ENCODE measurements at regions not wholly inside any gene's neighbourhood (a gene's known extent, or its start where the extent isn't known, plus 50 kb on each side); places are given as distances from the start of the nearest gene placed in this dataset.
"Not testable (repeated sequence)": the region's sequence is repeated elsewhere in the genome, so short reads cannot be mapped to it uniquely, and the experiment has no call there.

DNA sequence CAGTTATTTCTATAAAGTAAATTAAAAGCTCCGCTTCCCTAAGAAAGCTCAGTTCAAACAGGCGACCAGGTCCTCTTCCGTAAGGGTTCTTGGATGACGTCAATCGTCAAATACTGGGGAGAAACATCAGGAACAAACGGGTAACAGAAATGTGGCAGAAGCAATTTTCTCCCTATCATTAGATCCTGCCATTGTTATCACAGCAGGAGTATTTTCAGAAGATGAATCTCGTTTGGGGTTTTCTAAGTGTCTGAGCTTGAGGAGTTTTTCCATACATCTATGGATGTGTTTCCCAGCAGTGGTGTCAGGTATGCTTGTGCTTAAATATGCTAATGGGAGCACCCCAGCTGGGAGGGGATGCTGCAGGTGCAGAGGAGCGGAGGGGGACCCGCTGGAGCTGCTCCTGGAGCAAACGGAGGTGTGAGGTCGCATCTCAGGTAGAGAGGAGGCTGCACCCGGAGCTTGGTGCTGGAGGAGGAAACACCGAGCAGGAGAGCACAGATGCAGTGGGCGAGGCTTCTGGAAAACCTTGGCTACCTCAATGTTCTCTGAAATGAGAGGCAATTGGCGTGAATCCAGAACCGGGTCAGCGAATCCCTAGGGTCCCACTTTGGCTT, 795.5 kb downstream of the AACS start:
- H3K4me2 ChIP-seq: no peak overlapping the region
- H3K9me3 Mint-ChIP-seq: peaks cover 27% of the 10 kb centered on the region
- no peaks in the 10 kb centered on the region for H3F3A ChIP-seq (ENCODE audit: low read depth)
- H4K20me1 ChIP-seq (ENCODE audit: low read depth): no peaks in the 10 kb centered on the region
- no peak overlapping the region for H3K4me3 ChIP-seq
- no peak overlapping the region for H3K27ac ChIP-seq
- H3K36me3 Mint-ChIP-seq: peaks cover 3% of the 10 kb centered on the region
- no peaks in the 10 kb centered on the region for H3K36me3 ChIP-seq
- no peak overlapping the region for H2AFZ ChIP-seq (replicated peaks)
- H3K4me1 ChIP-seq: peaks cover 4% of the 10 kb centered on the region
- H3K27me3 ChIP-seq: no peaks in the 10 kb centered on the region
- H3K9me3 ChIP-seq (ENCODE audit: low read depth): no peaks in the 10 kb centered on the region
- peaks cover 13% of the 10 kb centered on the region for H3K4me1 Mint-ChIP-seq
- H3K79me2 ChIP-seq (ENCODE audit: low read depth): no peaks in the 10 kb centered on the region
- H3K27ac Mint-ChIP-seq: no peak overlapping the region
- no peak for DNase-seq (ENCODE audit: low spot score)
- TF ChIP-seq EZH2 (IDR thresholded peaks at IDR 0.05) (no peak), EZH2phosphoT487 (IDR thresholded peaks at IDR 0.05) (no peak)
- TF ChIP-seq, protein P1, sequence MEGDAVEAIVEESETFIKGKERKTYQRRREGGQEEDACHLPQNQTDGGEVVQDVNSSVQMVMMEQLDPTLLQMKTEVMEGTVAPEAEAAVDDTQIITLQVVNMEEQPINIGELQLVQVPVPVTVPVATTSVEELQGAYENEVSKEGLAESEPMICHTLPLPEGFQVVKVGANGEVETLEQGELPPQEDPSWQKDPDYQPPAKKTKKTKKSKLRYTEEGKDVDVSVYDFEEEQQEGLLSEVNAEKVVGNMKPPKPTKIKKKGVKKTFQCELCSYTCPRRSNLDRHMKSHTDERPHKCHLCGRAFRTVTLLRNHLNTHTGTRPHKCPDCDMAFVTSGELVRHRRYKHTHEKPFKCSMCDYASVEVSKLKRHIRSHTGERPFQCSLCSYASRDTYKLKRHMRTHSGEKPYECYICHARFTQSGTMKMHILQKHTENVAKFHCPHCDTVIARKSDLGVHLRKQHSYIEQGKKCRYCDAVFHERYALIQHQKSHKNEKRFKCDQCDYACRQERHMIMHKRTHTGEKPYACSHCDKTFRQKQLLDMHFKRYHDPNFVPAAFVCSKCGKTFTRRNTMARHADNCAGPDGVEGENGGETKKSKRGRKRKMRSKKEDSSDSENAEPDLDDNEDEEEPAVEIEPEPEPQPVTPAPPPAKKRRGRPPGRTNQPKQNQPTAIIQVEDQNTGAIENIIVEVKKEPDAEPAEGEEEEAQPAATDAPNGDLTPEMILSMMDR (IDR thresholded peaks at IDR 0.05): no peak
- H3K27me3 Mint-ChIP-seq (ENCODE audit: insufficient read depth, low read depth): no peaks in the 10 kb centered on the region
- H3K9ac ChIP-seq: no peak overlapping the region
- H3K4me3 Mint-ChIP-seq: no peak overlapping the region

DNA sequence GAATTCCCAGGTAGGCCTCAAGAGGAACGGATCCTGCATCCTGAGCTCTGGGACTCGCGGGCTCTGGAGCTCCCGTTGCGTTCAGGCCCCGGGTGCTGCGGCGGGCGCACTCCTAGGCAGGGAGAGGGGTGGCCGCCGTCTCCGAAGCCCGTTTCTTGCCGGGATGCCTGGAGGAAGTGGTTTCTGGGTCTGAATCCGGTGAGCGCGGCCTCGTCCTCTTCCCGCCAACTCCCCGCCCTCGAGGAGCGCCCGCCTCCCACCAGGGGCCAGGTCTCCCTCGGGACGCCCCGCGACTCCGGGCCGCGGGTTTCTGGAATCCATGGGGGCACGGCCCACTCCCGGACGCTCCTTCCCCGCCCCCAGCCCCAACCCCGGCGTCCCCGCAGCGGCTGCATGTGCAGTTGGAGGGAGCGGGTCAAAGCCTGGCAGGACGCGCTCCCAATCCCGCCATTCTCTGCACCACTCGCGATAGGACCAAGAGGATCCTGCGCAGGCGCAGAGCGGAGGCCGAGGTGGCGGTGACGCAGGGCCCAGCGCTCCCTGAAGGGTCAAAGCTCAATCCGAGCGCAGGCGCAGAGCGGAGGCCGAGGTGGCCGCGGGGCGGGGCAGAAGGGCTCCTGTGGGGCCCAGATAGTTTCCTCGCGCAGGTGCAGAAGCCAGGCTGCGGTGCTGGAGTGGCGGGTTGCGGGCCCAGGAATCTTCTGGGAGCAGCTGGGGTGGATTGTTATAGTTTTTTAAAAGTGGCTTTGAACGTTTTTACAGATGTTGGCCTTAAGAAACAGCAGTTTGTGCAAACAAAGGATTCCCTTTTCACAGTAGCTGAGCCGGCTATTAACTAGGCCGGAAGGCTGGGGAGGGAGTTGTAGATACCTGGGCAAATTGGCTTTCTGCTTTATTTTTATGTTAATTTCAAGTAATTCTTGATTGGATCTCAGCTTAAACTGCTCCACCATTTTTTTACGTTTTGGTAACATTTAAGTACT, 796.4 kb downstream of the AACS start:
- Mint-ChIP-seq H3K4me1 (peaks cover 10% of the 10 kb centered on the region), H3K27me3 (ENCODE audit: insufficient read depth, low read depth) (no peaks in the 10 kb centered on the region), H3K4me3 (no peak overlapping the region), H3K27ac (no peak overlapping the region), H3K9me3 (peaks cover 27% of the 10 kb centered on the region), H3K36me3 (peaks cover 3% of the 10 kb centered on the region)
- TF ChIP-seq EZH2phosphoT487 (IDR thresholded peaks at IDR 0.05): no peak
- TF ChIP-seq EZH2 (IDR thresholded peaks at IDR 0.05): no peak
- TF ChIP-seq, protein P1 (IDR thresholded peaks at IDR 0.05): no peak
- DNase-seq (ENCODE audit: low spot score): no peak
- Histone ChIP-seq H3K9me3 (ENCODE audit: low read depth) (no peaks in the 10 kb centered on the region), H3K27ac (no peak overlapping the region), H3K4me3 (no peak overlapping the region), H3K79me2 (ENCODE audit: low read depth) (no peaks in the 10 kb centered on the region), H2AFZ (replicated peaks) (no peak overlapping the region), H3K4me2 (no peak overlapping the region), H3K9ac (no peak overlapping the region), H3K36me3 (no peaks in the 10 kb centered on the region), H3K4me1 (peaks cover 3% of the 10 kb centered on the region), H4K20me1 (ENCODE audit: low read depth) (no peaks in the 10 kb centered on the region), H3K27me3 (no peaks in the 10 kb centered on the region), H3F3A (ENCODE audit: low read depth) (no peaks in the 10 kb centered on the region)

- H3K4me2 ChIP-seq; H3K36me3 Mint-ChIP-seq; H3K27me3 ChIP-seq; H3K4me1 Mint-ChIP-seq; H3K27ac ChIP-seq; H4K20me1 ChIP-seq (ENCODE audit: low read depth); H3K4me3 ChIP-seq; H3K9me3 ChIP-seq (ENCODE audit: low read depth); H3K27me3 Mint-ChIP-seq (ENCODE audit: insufficient read depth, low read depth); H3F3A ChIP-seq (ENCODE audit: low read depth); H3K27ac Mint-ChIP-seq; H3K4me1 ChIP-seq; H3K9ac ChIP-seq; H2AFZ ChIP-seq (replicated peaks); DNase-seq (ENCODE audit: low spot score); H3K36me3 ChIP-seq; H3K4me3 Mint-ChIP-seq; H3K79me2 ChIP-seq (ENCODE audit: low read depth): not testable (repeated sequence)
- H3K9me3 Mint-ChIP-seq: peaks cover 33% of the 10 kb centered on the region
Measured at GRCh38 chr12:125865236-125865635, 800.0 kb downstream of the AACS start.
